22Rv1 (cell line): ENCODE measurements at regions not wholly inside any gene's neighbourhood (a gene's known extent, or its start where the extent isn't known, plus 50 kb on each side); places are given as distances from the start of the nearest gene placed in this dataset.
"Not testable (repeated sequence)": the region's sequence is repeated elsewhere in the genome, so short reads cannot be mapped to it uniquely, and the experiment has no call there.

Source experiments
- H3K27ac ChIP-seq: fragments of 450-650 bp; 2 replicates; pipeline ENCODE4 v1.5.1; 2017
- ZFX ChIP-seq: fragments of 450-650 bp; IDR thresholded peaks from 2 replicates; pipeline ENCODE4 v1.6.1; 2017; ENCODE audit warnings: antibody characterized with exemption, borderline replicate concordance
- TF ChIP-seq, protein P1 (sequence below): fragments of 450-650 bp; IDR thresholded peaks from 2 replicates; pipeline ENCODE4 v1.5.1; 2017; ENCODE audit warnings: mild to moderate bottlenecking

DNA sequence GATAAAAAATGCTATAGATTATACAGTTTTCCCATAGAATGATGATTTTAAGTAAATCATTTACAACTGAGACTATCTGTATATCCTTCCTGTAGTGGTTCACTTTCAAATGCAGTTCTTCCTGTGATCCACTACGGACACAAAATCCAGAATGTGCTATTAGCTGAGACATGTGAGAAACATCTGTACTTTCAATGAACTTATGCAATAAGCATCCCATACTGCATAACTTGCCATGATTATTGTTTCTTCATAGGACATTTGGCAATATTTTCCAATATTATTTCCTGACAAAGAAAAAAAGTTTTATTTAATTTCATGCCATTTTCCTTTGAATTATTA is 83.5 kb upstream of the PRDX6 start:
- no peak overlapping the region for H3K27ac ChIP-seq
- no peak for TF ChIP-seq ZFX
- TF ChIP-seq, protein P1, sequence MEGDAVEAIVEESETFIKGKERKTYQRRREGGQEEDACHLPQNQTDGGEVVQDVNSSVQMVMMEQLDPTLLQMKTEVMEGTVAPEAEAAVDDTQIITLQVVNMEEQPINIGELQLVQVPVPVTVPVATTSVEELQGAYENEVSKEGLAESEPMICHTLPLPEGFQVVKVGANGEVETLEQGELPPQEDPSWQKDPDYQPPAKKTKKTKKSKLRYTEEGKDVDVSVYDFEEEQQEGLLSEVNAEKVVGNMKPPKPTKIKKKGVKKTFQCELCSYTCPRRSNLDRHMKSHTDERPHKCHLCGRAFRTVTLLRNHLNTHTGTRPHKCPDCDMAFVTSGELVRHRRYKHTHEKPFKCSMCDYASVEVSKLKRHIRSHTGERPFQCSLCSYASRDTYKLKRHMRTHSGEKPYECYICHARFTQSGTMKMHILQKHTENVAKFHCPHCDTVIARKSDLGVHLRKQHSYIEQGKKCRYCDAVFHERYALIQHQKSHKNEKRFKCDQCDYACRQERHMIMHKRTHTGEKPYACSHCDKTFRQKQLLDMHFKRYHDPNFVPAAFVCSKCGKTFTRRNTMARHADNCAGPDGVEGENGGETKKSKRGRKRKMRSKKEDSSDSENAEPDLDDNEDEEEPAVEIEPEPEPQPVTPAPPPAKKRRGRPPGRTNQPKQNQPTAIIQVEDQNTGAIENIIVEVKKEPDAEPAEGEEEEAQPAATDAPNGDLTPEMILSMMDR = no peak

DNA sequence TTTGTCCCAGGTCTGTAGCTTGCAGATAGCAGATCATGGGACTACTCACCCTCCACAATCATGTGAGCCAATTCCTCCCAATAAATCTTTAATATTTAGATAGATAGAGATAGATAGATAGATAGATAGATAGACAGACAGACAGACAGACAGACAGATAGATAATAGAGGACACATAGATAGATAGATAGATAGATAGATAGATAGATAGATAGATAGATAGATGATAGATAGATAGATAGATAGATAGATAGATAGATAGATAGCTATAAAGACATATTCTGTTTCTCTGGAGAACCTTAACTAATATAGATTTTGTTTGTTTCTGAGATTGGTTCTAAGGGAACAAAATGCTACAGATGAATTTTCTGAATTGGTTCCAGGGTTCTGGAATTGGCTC is 82.3 kb upstream of the PRDX6 start:
- H3K27ac ChIP-seq = not testable (repeated sequence)

DNA sequence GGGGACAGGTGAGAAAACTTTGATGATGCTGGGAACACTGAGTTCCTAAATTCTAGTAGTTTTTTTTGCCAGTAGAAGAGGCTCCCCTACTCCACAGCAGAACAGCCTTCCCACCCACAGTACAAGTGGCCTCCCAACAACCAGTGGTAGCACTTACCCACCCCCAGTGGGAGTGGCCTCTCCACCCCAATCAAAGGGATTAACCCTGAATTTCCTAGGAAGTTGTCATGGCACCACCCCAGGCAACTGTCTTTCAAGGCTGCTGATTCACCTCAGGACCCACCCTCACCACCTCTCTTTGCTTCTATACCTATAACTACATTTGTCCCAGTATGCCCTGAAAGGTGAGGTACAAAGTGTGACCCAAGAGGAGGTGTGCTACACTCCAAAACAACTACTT is 81.4 kb upstream of the PRDX6 start:
- no peak overlapping the region for H3K27ac ChIP-seq
- TF ChIP-seq, protein P1 = no peak
- TF ChIP-seq ZFX = no peak

DNA sequence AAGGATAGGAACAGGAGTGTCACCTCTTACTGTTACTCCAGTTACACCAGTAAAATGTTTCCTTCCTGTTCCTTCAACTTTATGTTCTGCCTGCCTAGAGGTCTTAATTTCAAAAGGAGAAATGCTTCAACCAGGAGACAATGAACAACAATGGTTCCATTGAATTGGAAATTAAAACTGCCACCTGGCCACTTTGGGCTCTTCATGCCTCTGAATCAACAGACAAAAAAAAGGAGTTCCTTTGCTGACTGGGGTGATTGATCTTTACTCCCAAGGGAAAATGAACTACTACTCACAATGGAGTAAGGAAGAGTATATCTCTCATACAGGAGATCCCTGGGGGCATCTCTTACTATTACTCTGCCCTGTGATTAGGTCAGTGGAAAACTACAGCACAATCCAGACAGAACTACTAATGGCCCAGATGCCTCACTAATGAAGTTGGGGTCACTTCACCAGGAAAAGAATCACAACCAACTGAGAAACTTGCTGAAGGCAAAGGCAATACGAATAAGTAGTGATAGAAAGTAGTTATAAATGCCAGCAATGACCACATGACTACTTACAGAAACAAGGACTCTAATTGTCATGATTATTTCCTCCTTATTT is 76.6 kb upstream of the PRDX6 start:
- no peak for TF ChIP-seq ZFX
- TF ChIP-seq, protein P1 = no peak
- no peak overlapping the region for H3K27ac ChIP-seq

DNA sequence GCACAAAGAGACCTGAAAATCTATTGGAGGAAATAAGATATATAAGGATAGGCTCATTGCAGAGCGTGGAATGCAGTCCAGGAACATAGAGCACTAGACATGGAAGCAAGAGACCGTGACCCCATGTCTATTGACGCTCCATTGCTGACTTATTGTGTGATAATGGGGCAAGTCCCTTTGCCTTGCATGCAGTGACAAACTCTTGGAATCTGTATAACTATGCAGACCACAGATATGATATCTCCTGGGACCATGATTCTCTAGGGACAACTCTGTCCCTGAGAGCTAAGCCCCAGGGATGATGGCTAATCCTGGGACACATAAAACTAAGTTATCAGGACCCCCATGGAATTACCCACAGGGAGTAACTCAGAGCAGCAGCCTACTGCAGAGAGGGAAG is 73.1 kb upstream of the PRDX6 start:
- no peak overlapping the region for H3K27ac ChIP-seq
- TF ChIP-seq ZFX = no peak

DNA sequence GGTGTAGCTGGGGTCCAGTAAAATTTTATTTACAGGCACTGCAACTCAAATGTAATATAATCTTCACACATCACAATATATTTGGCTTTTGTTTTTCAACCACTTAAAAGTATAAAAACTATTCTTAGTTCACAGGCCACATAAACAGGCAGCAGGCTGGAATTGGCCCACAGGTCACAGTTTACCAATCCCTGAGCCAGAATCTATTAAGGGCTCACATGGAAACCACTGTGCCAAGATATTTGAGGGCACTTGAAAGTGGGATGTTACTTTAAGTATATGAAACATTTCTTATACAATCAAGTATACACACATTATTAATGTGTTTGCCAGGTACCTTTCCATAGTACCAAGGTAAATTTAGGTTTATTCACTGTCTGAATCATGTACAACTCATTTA is 71.9 kb upstream of the PRDX6 start:
- no peak overlapping the region for H3K27ac ChIP-seq
- no peak for TF ChIP-seq ZFX
- TF ChIP-seq, protein P1 = no peak

DNA sequence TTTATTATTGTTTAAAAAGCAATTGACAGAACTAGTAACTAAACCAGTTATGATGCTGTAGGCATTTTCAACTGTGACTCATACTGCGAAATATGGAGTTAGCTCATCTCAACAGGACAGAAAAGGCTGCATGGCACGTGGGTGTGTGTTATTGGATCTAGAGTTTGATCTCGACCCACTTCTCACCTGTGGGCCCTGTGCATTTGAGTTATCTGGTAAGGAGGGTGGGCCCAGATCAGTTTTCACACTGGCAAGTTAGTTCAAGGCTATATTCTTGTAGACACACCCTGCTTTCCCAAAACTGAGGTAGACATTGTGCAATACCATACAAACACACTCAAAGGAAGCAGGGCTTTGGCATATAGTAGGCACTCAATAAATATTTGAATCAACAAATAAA is 71.3 kb upstream of the PRDX6 start:
- no peak overlapping the region for H3K27ac ChIP-seq
- TF ChIP-seq ZFX = no peak
- TF ChIP-seq, protein P1 = no peak

DNA sequence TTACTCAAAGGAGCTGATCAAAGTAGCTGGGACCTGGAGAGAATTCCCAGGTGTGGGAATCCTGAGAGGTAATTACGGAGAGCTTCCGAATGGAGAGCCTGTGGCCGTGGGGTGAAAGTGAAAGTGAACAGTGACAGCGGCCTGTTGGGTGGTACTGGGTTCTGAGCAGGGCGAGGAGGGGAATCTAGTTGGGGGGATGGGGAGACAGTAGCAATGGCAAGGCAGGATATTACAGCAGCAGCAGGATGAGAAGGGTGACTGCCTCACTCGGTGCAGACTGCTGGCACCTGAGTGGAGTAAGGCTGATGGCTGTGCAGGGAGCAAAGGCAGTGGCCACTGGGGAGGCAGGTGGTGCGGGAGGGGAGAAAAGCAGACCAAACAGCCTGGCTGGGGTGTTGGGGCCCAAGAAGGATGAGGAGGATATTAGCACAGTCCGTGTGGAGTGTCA is 70.3 kb upstream of the PRDX6 start:
- no peak for TF ChIP-seq ZFX
- TF ChIP-seq, protein P1 = no peak
- no peak overlapping the region for H3K27ac ChIP-seq
